ENCODE measurements at regions not wholly inside any gene's neighbourhood (a gene's known extent, or its start where the extent isn't known, plus 50 kb on each side); places are given as distances from the start of the nearest gene placed in this dataset.
"Not testable (repeated sequence)": the region's sequence is repeated elsewhere in the genome, so short reads cannot be mapped to it uniquely, and the experiment has no call there.

DNA sequence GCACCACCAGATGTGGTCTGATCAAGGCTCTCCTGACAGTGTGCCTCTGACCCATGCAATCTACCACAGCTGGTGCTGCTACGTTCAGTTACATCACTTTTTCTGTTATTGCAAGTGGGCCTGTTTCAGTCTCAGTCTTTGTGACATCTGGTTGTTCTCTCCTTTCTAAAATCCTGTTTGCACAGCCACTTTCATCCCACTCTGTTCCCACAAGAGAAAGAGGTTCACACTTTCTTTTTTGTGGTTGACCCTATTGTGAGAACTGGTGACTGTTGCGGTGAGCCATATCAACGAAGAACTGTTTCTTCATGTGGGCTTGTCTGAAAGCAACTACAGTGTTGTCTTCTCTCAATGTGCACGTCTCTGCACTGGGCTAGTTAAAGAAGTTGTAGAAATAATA lies 342.8 kb upstream of the ARPP21 start:
- DNase-seq (ENCODE audit: low read depth), result no peak
- H3K4me3 ChIP-seq (ENCODE audit: low read depth, low read length), result no peak overlapping the region
- no peak for TF ChIP-seq CTCF (conservative IDR thresholded peaks at IDR 0.05; ENCODE audit: low read depth, low read length)

DNA sequence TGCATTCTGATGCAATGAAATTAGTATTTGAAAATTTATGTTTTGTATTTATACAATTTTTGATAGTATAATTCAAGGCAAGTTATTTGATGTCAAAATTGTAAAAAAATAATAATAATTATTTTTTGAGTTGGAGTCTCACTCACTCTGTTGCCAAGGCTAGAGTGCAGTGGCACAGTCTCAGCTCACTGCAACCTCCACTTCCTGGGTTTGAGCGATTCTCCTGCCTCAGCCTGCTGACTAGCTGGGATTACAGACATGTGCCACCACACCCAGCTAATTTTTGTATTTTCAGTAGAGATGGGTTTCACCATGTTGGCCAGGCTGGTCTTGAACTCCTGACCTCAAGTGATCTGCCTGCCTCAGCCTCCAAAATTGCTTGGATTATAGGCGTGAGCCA lies 342.4 kb upstream of the ARPP21 start:
- not testable (repeated sequence) for DNase-seq (ENCODE audit: low read depth); H3K4me3 ChIP-seq (ENCODE audit: low read depth, low read length)

GRCh38 chr3:35305406-35305805 lies 333.9 kb upstream of the ARPP21 start:
- no peak for TF ChIP-seq CTCF (conservative IDR thresholded peaks at IDR 0.05; ENCODE audit: low read depth, low read length)
- no peak for DNase-seq (ENCODE audit: low read depth)
- H3K4me3 ChIP-seq (ENCODE audit: low read depth, low read length), result no peak overlapping the region

DNA sequence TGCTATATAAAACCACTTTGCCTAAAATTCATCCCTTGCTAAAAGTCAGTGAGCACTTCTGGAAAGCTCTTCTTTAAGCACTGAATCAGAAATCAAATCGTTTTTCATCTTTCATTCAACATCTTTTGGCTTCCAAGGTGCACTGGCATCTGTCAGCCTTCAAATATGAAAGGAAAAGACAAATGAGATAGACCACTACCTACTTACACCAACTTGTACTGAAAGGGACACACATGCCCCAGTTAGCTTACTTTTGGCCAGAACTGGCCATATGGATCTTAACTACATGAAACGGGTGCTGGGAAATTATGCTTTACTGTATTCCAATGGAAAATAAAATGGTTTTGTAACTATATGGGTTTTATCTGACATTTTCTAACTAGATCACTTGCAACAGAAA lies 332.0 kb upstream of the ARPP21 start:
- DNase-seq (ENCODE audit: low read depth), result no peak
- TF ChIP-seq CTCF (conservative IDR thresholded peaks at IDR 0.05; ENCODE audit: low read depth, low read length), result no peak
- H3K4me3 ChIP-seq (ENCODE audit: low read depth, low read length), result no peak overlapping the region

GRCh38 chr3:35316841-35317240 lies 322.5 kb upstream of the ARPP21 start:
- H3K4me3 ChIP-seq (ENCODE audit: low read depth, low read length); DNase-seq (ENCODE audit: low read depth): not testable (repeated sequence)

DNA sequence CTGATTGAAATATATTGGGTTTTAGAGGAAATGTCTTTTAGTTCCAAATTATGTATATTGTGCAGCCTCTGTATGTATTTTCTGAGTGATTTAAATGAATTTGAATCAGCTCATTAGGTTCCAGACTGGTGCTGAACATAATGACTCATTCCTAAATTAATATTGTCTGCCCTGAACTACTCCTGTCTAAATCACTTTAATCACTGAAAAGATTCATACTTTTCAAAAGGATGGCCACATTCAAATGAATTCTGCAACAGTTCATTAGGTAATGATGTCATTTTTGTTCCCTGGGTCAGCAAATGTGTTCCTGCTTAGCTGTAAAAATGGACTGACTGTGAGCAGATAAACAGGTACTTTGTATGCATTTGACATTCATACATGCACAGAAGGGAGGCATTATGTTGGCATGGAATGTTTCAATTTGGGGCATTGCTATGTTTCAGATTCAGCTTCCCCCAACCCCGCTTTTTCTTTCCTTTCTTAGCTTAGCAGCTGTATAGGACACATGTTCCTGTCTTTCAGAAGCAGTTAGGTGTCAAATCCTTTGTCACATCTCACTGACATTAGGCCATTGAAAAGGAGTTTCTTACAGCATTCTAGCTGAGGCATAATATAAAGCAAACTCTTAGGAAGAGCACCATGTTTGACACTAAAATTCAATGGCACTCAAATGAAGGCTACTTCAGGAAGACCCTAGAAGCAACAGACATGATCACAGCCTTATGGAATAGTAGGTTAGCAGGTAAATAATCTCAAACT lies 318.5 kb upstream of the ARPP21 start:
- H3K4me3 ChIP-seq (ENCODE audit: low read depth, low read length), result no peak overlapping the region
- TF ChIP-seq CTCF (conservative IDR thresholded peaks at IDR 0.05; ENCODE audit: low read depth, low read length), result no peak
- no peak for DNase-seq (ENCODE audit: low read depth)

DNA sequence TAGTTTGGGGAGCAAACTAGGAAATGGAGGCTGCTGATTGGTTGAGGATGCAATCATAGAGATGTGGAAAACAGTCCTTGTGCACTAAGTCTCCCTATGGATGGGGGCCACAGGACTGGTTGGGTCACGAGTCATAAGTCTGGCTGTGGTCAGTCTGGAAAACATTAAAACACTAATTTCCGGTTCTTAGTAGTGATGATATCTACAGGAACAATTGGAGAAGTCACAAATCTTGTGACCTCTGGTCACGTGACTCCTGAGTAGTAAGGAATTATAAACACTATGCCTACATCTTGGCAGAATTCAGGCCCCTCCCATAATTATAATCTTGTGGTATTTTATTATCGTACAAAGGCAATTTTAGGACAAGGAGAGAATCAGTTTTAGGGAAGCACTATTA lies 317.3 kb upstream of the ARPP21 start:
- H3K4me3 ChIP-seq (ENCODE audit: low read depth, low read length), result no peak overlapping the region
- DNase-seq (ENCODE audit: low read depth), result peak; percentile 73
- TF ChIP-seq CTCF (conservative IDR thresholded peaks at IDR 0.05; ENCODE audit: low read depth, low read length), result no peak

GRCh38 chr3:35335703-35336102 lies 303.6 kb upstream of the ARPP21 start:
- H3K4me3 ChIP-seq (ENCODE audit: low read depth, low read length), result no peak overlapping the region
- peak; percentile 57 for DNase-seq (ENCODE audit: low read depth)
- no peak for TF ChIP-seq CTCF (conservative IDR thresholded peaks at IDR 0.05; ENCODE audit: low read depth, low read length)
